Stomach (tissue), 4 donors: ENCODE measurements at regions not wholly inside any gene's neighbourhood (a gene's known extent, or its start where the extent isn't known, plus 50 kb on each side); places are given as distances from the start of the nearest gene placed in this dataset.

Experiments used
- EP300 ChIP-seq: sonication (generic); formaldehyde crosslinking; IDR thresholded peaks from one replicate; pipeline ENCODE4 v1.6.1; 2017; ENCODE audit warnings: antibody characterized with exemption
- POLR2A ChIP-seq, 4 donors: fragments of 450-650 bp; IDR thresholded peaks; one replicate each; pipeline ENCODE4 v1.6.1; 2016; ENCODE audit warnings: antibody characterized with exemption in 4 of 4, control low read depth in 2 of 4, mild to moderate bottlenecking in 1 of 4, moderate library complexity in 1 of 4
- POLR2AphosphoS5 ChIP-seq, 3 donors: sonication (generic); formaldehyde crosslinking; IDR thresholded peaks; one replicate each; pipeline ENCODE4 v1.6.1; 2016; ENCODE audit warnings: antibody characterized with exemption in 3 of 3
- TF ChIP-seq, protein P1 (sequence below), 7 experiments: fragments of 450-650 bp in 4 of 7; fragments of 200-600 bp in 3 of 7; sonication (generic) in 3 of 7; IDR thresholded peaks; one replicate each; pipeline ENCODE4 v1.5.1; 2016 to 2019; ENCODE audit warnings: antibody characterized with exemption in 7 of 7, control low read depth in 2 of 7, mild to moderate bottlenecking in 1 of 7

DNA sequence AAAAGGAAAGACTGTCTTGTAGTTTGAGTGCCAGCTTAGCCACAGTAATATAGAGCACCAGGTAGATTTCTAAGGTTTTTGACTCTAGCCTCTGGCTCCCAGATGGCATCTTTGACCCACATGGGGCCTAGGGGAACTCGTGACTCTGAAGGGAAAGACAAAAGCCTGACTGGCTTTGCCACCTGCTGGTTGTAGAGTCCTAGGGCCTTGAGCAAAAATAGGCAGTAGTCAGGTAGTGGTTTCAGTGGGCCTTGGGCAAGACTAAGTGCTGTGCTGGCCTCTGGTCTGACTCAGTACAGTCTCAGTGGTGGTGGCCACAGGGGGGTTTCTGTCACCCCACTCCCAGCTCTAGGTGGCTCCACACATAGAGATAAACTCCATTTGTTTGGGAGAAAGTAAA is 349.4 kb downstream of the FAM181B start:
- TF ChIP-seq EP300 (no peak), POLR2A (IDR thresholded peaks at IDR 0.05) (no peak), POLR2AphosphoS5 (IDR thresholded peaks at IDR 0.05) (no peak)
- TF ChIP-seq, protein P1, sequence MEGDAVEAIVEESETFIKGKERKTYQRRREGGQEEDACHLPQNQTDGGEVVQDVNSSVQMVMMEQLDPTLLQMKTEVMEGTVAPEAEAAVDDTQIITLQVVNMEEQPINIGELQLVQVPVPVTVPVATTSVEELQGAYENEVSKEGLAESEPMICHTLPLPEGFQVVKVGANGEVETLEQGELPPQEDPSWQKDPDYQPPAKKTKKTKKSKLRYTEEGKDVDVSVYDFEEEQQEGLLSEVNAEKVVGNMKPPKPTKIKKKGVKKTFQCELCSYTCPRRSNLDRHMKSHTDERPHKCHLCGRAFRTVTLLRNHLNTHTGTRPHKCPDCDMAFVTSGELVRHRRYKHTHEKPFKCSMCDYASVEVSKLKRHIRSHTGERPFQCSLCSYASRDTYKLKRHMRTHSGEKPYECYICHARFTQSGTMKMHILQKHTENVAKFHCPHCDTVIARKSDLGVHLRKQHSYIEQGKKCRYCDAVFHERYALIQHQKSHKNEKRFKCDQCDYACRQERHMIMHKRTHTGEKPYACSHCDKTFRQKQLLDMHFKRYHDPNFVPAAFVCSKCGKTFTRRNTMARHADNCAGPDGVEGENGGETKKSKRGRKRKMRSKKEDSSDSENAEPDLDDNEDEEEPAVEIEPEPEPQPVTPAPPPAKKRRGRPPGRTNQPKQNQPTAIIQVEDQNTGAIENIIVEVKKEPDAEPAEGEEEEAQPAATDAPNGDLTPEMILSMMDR (IDR thresholded peaks at IDR 0.05), result no peak
